SK-N-SH treated with all-trans-retinoic acid at 6 μM for 48 hours (cell line): ENCODE measurements at regions not wholly inside any gene's neighbourhood (a gene's known extent, or its start where the extent isn't known, plus 50 kb on each side); places are given as distances from the start of the nearest gene placed in this dataset.

Experiments
- OSR1 ChIP-seq: fragments of 250-450 bp; sonication (Bioruptor Pico); IDR thresholded peaks from 2 replicates; pipeline ENCODE4 v1.8.0; 2022; ENCODE audit warnings: moderate library complexity, mild to moderate bottlenecking, inconsistent platforms
- RARB ChIP-seq: fragments of 250-450 bp; sonication (Bioruptor Pico); IDR thresholded peaks from 2 replicates; pipeline ENCODE4 v1.8.0; 2021; ENCODE audit warnings: mild to moderate bottlenecking, moderate library complexity
- TCF4 ChIP-seq: fragments of 250-450 bp; sonication (Bioruptor Pico); IDR thresholded peaks from 2 replicates; pipeline ENCODE4 v1.8.0; 2021; ENCODE audit warnings: mild to moderate bottlenecking, moderate library complexity, borderline replicate concordance
- TOX ChIP-seq: fragments of 250-450 bp; sonication (Bioruptor Pico); IDR thresholded peaks from 2 replicates; pipeline ENCODE4 v1.8.0; 2021; ENCODE audit warnings: mild to moderate bottlenecking, moderate library complexity, borderline replicate concordance
- ZFP3 ChIP-seq: fragments of 250-450 bp; sonication (Bioruptor Pico); IDR thresholded peaks from 2 replicates; pipeline ENCODE4 v1.5.0; 2020; ENCODE audit warnings: mild to moderate bottlenecking, moderate library complexity

- TF ChIP-seq RARB (CRISPR knock-in tag) (no peak), TCF4 (CRISPR knock-in tag) (peak; percentile 65; the same call in 1 of the 2 replicates), TOX (CRISPR knock-in tag) (no peak), ZFP3 (no peak), OSR1 (CRISPR knock-in tag) (no peak)
These were observed 55.5 kb upstream of the AGTR2 start for GRCh38 chrX:116114999-116115398.
